H9 (cell line): ENCODE measurements at regions not wholly inside any gene's neighbourhood (a gene's known extent, or its start where the extent isn't known, plus 50 kb on each side); places are given as distances from the start of the nearest gene placed in this dataset.

Source experiments
- DNase-seq: peaks from one replicate; pipeline ENCODE4 v3.0.0-alpha.2; 2017
- H2AFZ ChIP-seq: one replicate; pipeline ENCODE4 v1.6.1; 2013; ENCODE audit warnings: mild to moderate bottlenecking, low read length, control low read depth, moderate library complexity
- H2AK5ac ChIP-seq: 2 replicates; pipeline ENCODE4 v1.6.1; 2013; ENCODE audit warnings: low read length, control low read depth, mixed read lengths; ENCODE audit not compliant: insufficient read length
- H2BK120ac ChIP-seq: one replicate; pipeline ENCODE4 v1.6.1; 2013; ENCODE audit warnings: low read depth, mild to moderate bottlenecking, low read length, control low read depth, inconsistent platforms; ENCODE audit not compliant: poor library complexity, severe bottlenecking
- H2BK12ac ChIP-seq: 2 replicates; pipeline ENCODE4 v1.6.1; 2013; ENCODE audit warnings: low read length, control low read depth, mixed read lengths, low read depth; ENCODE audit not compliant: insufficient read length
- H2BK15ac ChIP-seq: 2 replicates; pipeline ENCODE4 v1.6.1; 2013; ENCODE audit warnings: low read depth, low read length, control low read depth
- H2BK20ac ChIP-seq: one replicate; pipeline ENCODE4 v1.6.1; 2013; ENCODE audit warnings: low read depth, mild to moderate bottlenecking, low read length, control low read depth, inconsistent platforms; ENCODE audit not compliant: poor library complexity, severe bottlenecking
- H2BK5ac ChIP-seq: 2 replicates; pipeline ENCODE4 v1.6.1; 2013; ENCODE audit warnings: low read length, control low read depth, mixed read lengths; ENCODE audit not compliant: insufficient read length
- H3K14ac ChIP-seq: 2 replicates; pipeline ENCODE4 v1.6.1; 2013; ENCODE audit warnings: low read length, control low read depth; ENCODE audit not compliant: insufficient read depth
- H3K18ac ChIP-seq: 2 replicates; pipeline ENCODE4 v1.6.1; 2013; ENCODE audit warnings: low read depth, mild to moderate bottlenecking, mixed read lengths, low read length, control low read depth; ENCODE audit not compliant: insufficient read length
- H3K23ac ChIP-seq: 2 replicates; pipeline ENCODE4 v1.6.1; 2013; ENCODE audit warnings: low read length, control low read depth, mixed read lengths, low read depth; ENCODE audit not compliant: insufficient read length
- H3K23me2 ChIP-seq: 2 replicates; pipeline ENCODE4 v1.6.1; 2013; ENCODE audit warnings: low read depth, mild to moderate bottlenecking, mixed read lengths, low read length, control low read depth; ENCODE audit not compliant: insufficient read length, poor library complexity, severe bottlenecking
- H3K27ac ChIP-seq: 2 replicates; pipeline ENCODE4 v1.5.1; 2013; ENCODE audit warnings: low read length, control low read depth, mixed read lengths, low read depth; ENCODE audit not compliant: insufficient read length
- H3K27me3 ChIP-seq: 2 replicates; pipeline ENCODE4 v1.6.1; 2013; ENCODE audit warnings: low read length, control low read depth, inconsistent platforms; ENCODE audit not compliant: insufficient read depth
- H3K4ac ChIP-seq: 2 replicates; pipeline ENCODE4 v1.6.1; 2013; ENCODE audit warnings: low read depth, mild to moderate bottlenecking, control low read depth, inconsistent platforms, low read length, moderate library complexity
- H3K4me1 ChIP-seq: 2 replicates; pipeline ENCODE4 v1.6.1; 2013; ENCODE audit warnings: low read length, control low read depth, inconsistent platforms; ENCODE audit not compliant: insufficient read depth
- H3K4me2 ChIP-seq: 2 replicates; pipeline ENCODE4 v1.6.1; 2013; ENCODE audit warnings: low read length, control low read depth, mixed read lengths; ENCODE audit not compliant: insufficient read length, insufficient read depth
- H3K56ac ChIP-seq: 2 replicates; pipeline ENCODE4 v1.6.1; 2013; ENCODE audit warnings: low read depth, mild to moderate bottlenecking, mixed read lengths, low read length, control low read depth; ENCODE audit not compliant: insufficient read length
- H3K79me1 ChIP-seq: 2 replicates; pipeline ENCODE4 v1.6.1; 2013; ENCODE audit warnings: low read depth, mild to moderate bottlenecking, moderate library complexity, low read length, control low read depth, inconsistent platforms; ENCODE audit not compliant: insufficient read depth, poor library complexity, severe bottlenecking
- H3K79me2 ChIP-seq: 2 replicates; pipeline ENCODE4 v1.6.1; 2013; ENCODE audit warnings: low read length, control low read depth, inconsistent platforms; ENCODE audit not compliant: insufficient read depth
- H3K9ac ChIP-seq: 2 replicates; pipeline ENCODE4 v1.6.1; 2013; ENCODE audit warnings: low read length, control low read depth, mixed read lengths; ENCODE audit not compliant: insufficient read length; ENCODE audit errors: extremely low read depth
- H3K9me3 ChIP-seq: one replicate; pipeline ENCODE4 v1.6.1; 2013; ENCODE audit warnings: low read depth, low read length, inconsistent platforms; ENCODE audit not compliant: control insufficient read depth
- H3T11ph ChIP-seq: one replicate; pipeline ENCODE4 v1.6.1; 2013; ENCODE audit warnings: mild to moderate bottlenecking, low read length, control low read depth, inconsistent platforms
- H4K20me1 ChIP-seq: one replicate; pipeline ENCODE4 v1.6.1; 2013; ENCODE audit not compliant: control insufficient read depth, insufficient read length, insufficient read depth
- H4K5ac ChIP-seq: 2 replicates; pipeline ENCODE4 v1.6.1; 2013; ENCODE audit warnings: low read depth, mild to moderate bottlenecking, mixed read lengths, low read length, control low read depth; ENCODE audit not compliant: insufficient read length
- H4K8ac ChIP-seq: replicated peaks from 2 replicates; pipeline ENCODE4 v1.6.1; 2013; ENCODE audit warnings: low read length, control low read depth, mixed read lengths, low read depth; ENCODE audit not compliant: insufficient read length
- H4K91ac ChIP-seq: 2 replicates; pipeline ENCODE4 v1.6.1; 2013; ENCODE audit warnings: low read depth, mild to moderate bottlenecking, moderate library complexity, mixed read lengths, low read length, control low read depth; ENCODE audit not compliant: insufficient read length
- H3K27ac Mint-ChIP-seq, 3 experiments: 2 replicates in 2 of 3; 3 replicates in 1 of 3; pipeline ENCODE4 v1.8.0; 2020 to 2021; ENCODE audit warnings: mixed read lengths in 3 of 3, mild to moderate bottlenecking in 1 of 3, moderate library complexity in 1 of 3
- H3K27me3 Mint-ChIP-seq: 2 replicates; pipeline ENCODE4 v1.8.0; 2021; ENCODE audit warnings: low read depth, mild to moderate bottlenecking, moderate library complexity, mixed read lengths
- H3K36me3 Mint-ChIP-seq, 3 experiments: 2 replicates in 2 of 3; 3 replicates in 1 of 3; pipeline ENCODE4 v1.8.0; 2020 to 2021; ENCODE audit warnings: low read depth in 3 of 3, mixed read lengths in 3 of 3; ENCODE audit not compliant: insufficient read depth in 1 of 3
- H3K4me1 Mint-ChIP-seq, 2 experiments: 2 replicates each; pipeline ENCODE4 v1.8.0; 2020; ENCODE audit warnings: mixed read lengths in 2 of 2
- H3K4me3 Mint-ChIP-seq, 2 experiments: 2 replicates in 1 of 2; 3 replicates in 1 of 2; pipeline ENCODE4 v1.8.0; 2020 to 2021; ENCODE audit warnings: mild to moderate bottlenecking in 2 of 2, mixed read lengths in 2 of 2, moderate library complexity in 1 of 2
- H3K9me3 Mint-ChIP-seq, 2 experiments: 2 replicates in 1 of 2; 3 replicates in 1 of 2; pipeline ENCODE4 v1.8.0; 2020; ENCODE audit warnings: mild to moderate bottlenecking in 2 of 2, mixed read lengths in 2 of 2, moderate library complexity in 1 of 2
- CTCF ChIP-seq: fragments of 200-600 bp; sonication (generic); conservative IDR thresholded peaks from 3 replicates; pipeline ENCODE4 v1.8.0; 2021; ENCODE audit warnings: antibody characterized with exemption, mild to moderate bottlenecking
- WGBS: extraction: QIAGEN DNeasy Blood & Tissue Kit; methylation state at CpG from one replicate; pipeline ENCODE4 v1.1.7; 2013; ENCODE audit warnings: missing lambda C conversion rate, low lambda C conversion rate, mixed read lengths; ENCODE audit not compliant: insufficient read length; ENCODE audit errors: extremely low coverage; 5-methylcytosine and 5-hydroxymethylcytosine counted together

- Mint-ChIP-seq H3K9me3 (no peaks in the 10 kb centered on the region), H3K36me3 (no peaks in the 10 kb centered on the region), H3K27ac (no peak overlapping the region), H3K27me3 (no peaks in the 10 kb centered on the region), H3K4me1 (no peaks in the 10 kb centered on the region), H3K4me3 (no peak overlapping the region)
- no peak overlapping the region for H2BK120ac ChIP-seq
- H3K27ac ChIP-seq = no peak overlapping the region
- no peaks in the 10 kb centered on the region for H3K9me3 ChIP-seq
- H2BK20ac ChIP-seq = no peak overlapping the region
- no peak overlapping the region for H2BK15ac ChIP-seq
- H2BK5ac ChIP-seq = no peak overlapping the region
- H2BK12ac ChIP-seq = no peak overlapping the region
- no peak overlapping the region for H3K4ac ChIP-seq
- no peaks in the 10 kb centered on the region for H3K4me1 ChIP-seq
- no peak overlapping the region for H3K4me2 ChIP-seq
- no peaks in the 10 kb centered on the region for H3K79me1 ChIP-seq
- no peaks in the 10 kb centered on the region for H3K23me2 ChIP-seq
- no peak overlapping the region for H4K5ac ChIP-seq
- H2AFZ ChIP-seq = no peak overlapping the region
- no peak overlapping the region for H3K14ac ChIP-seq
- H4K91ac ChIP-seq = no peak overlapping the region
- WGBS = no CpG with 5 or more reads among the region's 1 CpG
- H3K18ac ChIP-seq = no peak overlapping the region
- H3K56ac ChIP-seq = no peak overlapping the region
- no peak overlapping the region for H4K8ac ChIP-seq
- H3K27me3 ChIP-seq = no peaks in the 10 kb centered on the region
- H3K79me2 ChIP-seq = no peaks in the 10 kb centered on the region
- no peak overlapping the region for H3K9ac ChIP-seq
- H2AK5ac ChIP-seq = no peak overlapping the region
- DNase-seq = no peak
- H3T11ph ChIP-seq = no peak overlapping the region
- TF ChIP-seq CTCF = no peak
- no peaks in the 10 kb centered on the region for H4K20me1 ChIP-seq
- H3K23ac ChIP-seq = no peak overlapping the region
These were observed 481.3 kb downstream of the NAF1 start for GRCh38 chr4:162685410-162685809.
